ENCODE measurements at regions not wholly inside any gene's neighbourhood (a gene's known extent, or its start where the extent isn't known, plus 50 kb on each side); places are given as distances from the start of the nearest gene placed in this dataset.

- TF ChIP-seq CTCF (IDR thresholded peaks at IDR 0.05; ENCODE audit: low read length) (no peak), EZH2phosphoT487 (IDR thresholded peaks at IDR 0.05; ENCODE audit: low read length) (no peak), EZH2 (optimal IDR thresholded peaks at IDR 0.05; ENCODE audit: low read depth, low read length) (no peak)
Observed at GRCh38 chr4:178344096-178344495, 901.9 kb upstream of the AGA start.

Data from MM.1S (cell line).